HG03439 (cell line): ENCODE measurements at regions not wholly inside any gene's neighbourhood (a gene's known extent, or its start where the extent isn't known, plus 50 kb on each side); places are given as distances from the start of the nearest gene placed in this dataset.
"Not testable (repeated sequence)": the region's sequence is repeated elsewhere in the genome, so short reads cannot be mapped to it uniquely, and the experiment has no call there.

Experiments
- ATAC-seq: cut with Tn5 transposase; IDR thresholded peaks from one replicate; pipeline ENCODE4 v1.9.1; 2021; ENCODE audit warnings: mild to moderate bottlenecking, moderate library complexity; ENCODE audit not compliant: unreplicated experiment

- no peak for ATAC-seq
These were observed 118.8 kb upstream of the AFDN start for GRCh38 chr6:167707686-167708500.

- ATAC-seq, result no peak
These were observed 118.1 kb upstream of the AFDN start for GRCh38 chr6:167708501-167709094.

- ATAC-seq, result no peak
These were observed 117.5 kb upstream of the AFDN start for GRCh38 chr6:167709196-167709595.

- not testable (repeated sequence) for ATAC-seq
These were observed 116.9 kb upstream of the AFDN start for GRCh38 chr6:167709776-167710336.

GRCh38 chr6:167710363-167710920 lies 116.3 kb upstream of the AFDN start:
- no peak for ATAC-seq

GRCh38 chr6:167711211-167711610 lies 115.5 kb upstream of the AFDN start:
- ATAC-seq, result no peak

GRCh38 chr6:167711768-167712730 lies 114.7 kb upstream of the AFDN start:
- no peak for ATAC-seq

GRCh38 chr6:167712731-167713475 lies 113.8 kb upstream of the AFDN start:
- no peak for ATAC-seq

- ATAC-seq, result no peak
These were observed 112.6 kb upstream of the AFDN start for GRCh38 chr6:167714152-167714551.

- ATAC-seq, result no peak
These were observed 109.3 kb upstream of the AFDN start for GRCh38 chr6:167717455-167717854.

- ATAC-seq, result no peak
These were observed 108.8 kb upstream of the AFDN start for GRCh38 chr6:167717867-167718266.

GRCh38 chr6:167719920-167720319 lies 106.8 kb upstream of the AFDN start:
- no peak for ATAC-seq

- no peak for ATAC-seq
These were observed 106.0 kb upstream of the AFDN start for GRCh38 chr6:167720456-167721285.

- no peak for ATAC-seq
These were observed 105.4 kb upstream of the AFDN start for GRCh38 chr6:167721291-167721690.

- no peak for ATAC-seq
These were observed 103.9 kb upstream of the AFDN start for GRCh38 chr6:167722634-167723309.

- ATAC-seq, result no peak
These were observed 100.6 kb upstream of the AFDN start for GRCh38 chr6:167726043-167726621.

- ATAC-seq, result no peak
These were observed 96.3 kb upstream of the AFDN start for GRCh38 chr6:167730441-167730840.

GRCh38 chr6:167731216-167731615 lies 95.5 kb upstream of the AFDN start:
- ATAC-seq, result no peak
